A673 (cell line): ENCODE measurements at regions not wholly inside any gene's neighbourhood (a gene's known extent, or its start where the extent isn't known, plus 50 kb on each side); places are given as distances from the start of the nearest gene placed in this dataset.
A peak's percentile ranks its signal among the peaks of the same experiment; 100 is the strongest.

ENCODE experiments used
- BruUV-seq: library from RNA; stranded (reverse); fragments of 400-500 nt; replicated peaks from 2 replicates; lab custom pipeline; 2021; lab: Mats Ljungman, UMichigan
- CTCF ChIA-PET: fragments of 300-600 bp; sonication (Branson Sonifier 250); formaldehyde crosslinking; loops from one replicate; lab custom pipeline; 2022; ENCODE audit warnings: antibody characterized with exemption; lab: Charles Lee
- POLR2A ChIA-PET: fragments of 300-600 bp; sonication (Branson Sonifier 250); formaldehyde crosslinking; loops from one replicate; lab custom pipeline; 2022; ENCODE audit warnings: antibody characterized with exemption; ENCODE audit not compliant: low non-redundant PET; lab: Charles Lee
- DNase-seq: peaks from one replicate; pipeline ENCODE4 v3.0.0-alpha.2; 2015; ENCODE audit warnings: low spot score
- H3K27ac ChIP-seq: fragments of 200-600 bp; sonication (generic); 2 replicates; pipeline ENCODE4 v1.5.1; 2016; ENCODE audit warnings: mixed run types, low read depth, mild to moderate bottlenecking, mixed read lengths, antibody characterized with exemption, low read length; ENCODE audit not compliant: poor library complexity, severe bottlenecking
- H3K27me3 ChIP-seq: fragments of 200-600 bp; sonication (generic); replicated peaks from 2 replicates; pipeline ENCODE4 v1.6.1; 2017; ENCODE audit warnings: mixed run types, low read depth, mild to moderate bottlenecking, mixed read lengths, antibody characterized with exemption, low read length; ENCODE audit not compliant: insufficient read depth, poor library complexity
- H3K36me3 ChIP-seq: fragments of 200-600 bp; sonication (generic); 2 replicates; pipeline ENCODE4 v1.6.1; 2016; ENCODE audit warnings: mixed run types, mild to moderate bottlenecking, mixed read lengths, antibody characterized with exemption, low read length; ENCODE audit not compliant: insufficient read depth, poor library complexity, severe bottlenecking
- H3K4me1 ChIP-seq: fragments of 200-600 bp; sonication (generic); 2 replicates; pipeline ENCODE4 v1.6.1; 2017; ENCODE audit warnings: mixed run types, mild to moderate bottlenecking, mixed read lengths, antibody characterized with exemption, low read length; ENCODE audit not compliant: insufficient read depth, poor library complexity, severe bottlenecking
- H3K4me3 ChIP-seq: fragments of 200-600 bp; sonication (generic); 2 replicates; pipeline ENCODE4 v1.5.1; 2016; ENCODE audit warnings: low read depth, mixed run types, mild to moderate bottlenecking, mixed read lengths, low read length; ENCODE audit not compliant: poor library complexity, severe bottlenecking
- H3K9me3 ChIP-seq: fragments of 200-600 bp; sonication (generic); 2 replicates; pipeline ENCODE4 v1.6.1; 2016; ENCODE audit warnings: mixed run types, low read depth, mild to moderate bottlenecking, mixed read lengths, antibody characterized with exemption, low read length; ENCODE audit not compliant: poor library complexity, severe bottlenecking
- EZH2 ChIP-seq: fragments of 200-600 bp; sonication (generic); IDR thresholded peaks from 2 replicates; pipeline ENCODE4 v1.6.1; 2017; ENCODE audit warnings: borderline replicate concordance, low read depth, mild to moderate bottlenecking, mixed read lengths, antibody characterized with exemption, low read length; ENCODE audit not compliant: poor library complexity, severe bottlenecking
- intact Hi-C: fragments of 100-400 bp; cut with micrococcal nuclease; formaldehyde crosslinking; loops from one replicate; pipeline ENCODE4 v1.10.0; 2022; ENCODE audit not compliant: unreplicated experiment
- TF ChIP-seq, protein P1 (sequence below): fragments of 300-800, 200-600 bp; sonication (generic); conservative IDR thresholded peaks from 2 replicates; pipeline ENCODE4 v1.5.1; 2017; ENCODE audit warnings: low read depth, mild to moderate bottlenecking, antibody characterized with exemption, low read length, moderate library complexity, mixed read lengths

DNA sequence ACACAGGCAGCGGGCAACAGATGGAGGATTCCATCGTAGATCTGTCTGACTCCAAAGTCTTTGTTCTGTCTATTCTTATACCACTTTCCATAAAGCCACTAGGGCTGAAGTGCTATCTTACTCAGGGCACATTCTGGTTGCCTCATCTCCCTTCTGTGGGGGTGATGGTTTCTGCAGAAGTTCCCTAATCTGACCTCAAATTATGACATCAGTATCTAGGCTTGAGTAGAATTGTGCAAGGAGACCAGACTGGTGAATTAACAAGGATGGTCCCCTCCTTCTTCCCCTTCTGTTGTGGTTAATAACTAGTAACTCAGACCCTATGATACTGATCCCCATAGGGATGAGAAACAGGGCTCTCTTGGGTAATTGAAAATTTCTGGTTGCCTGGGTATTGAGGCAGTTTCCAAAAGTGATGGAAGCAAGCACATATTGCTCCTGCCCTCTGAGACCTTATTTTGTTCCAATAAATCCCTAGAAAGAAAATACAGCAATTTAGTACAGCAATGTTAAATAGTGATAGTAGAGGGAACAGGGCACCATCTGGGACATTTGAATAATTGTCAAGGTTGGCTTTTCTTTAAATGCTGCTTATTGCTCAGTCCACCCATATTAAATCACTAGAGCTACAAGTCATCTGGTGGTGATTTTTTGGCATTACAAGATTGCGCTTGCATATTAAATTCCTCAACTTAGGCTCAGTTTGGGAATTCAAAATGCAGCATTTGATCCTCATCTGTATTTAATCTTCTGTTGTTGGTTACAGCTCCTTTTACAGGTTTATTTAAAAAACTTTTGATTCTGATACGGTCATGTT lies 57.3 kb upstream of the AP1S2 start:
- intact Hi-C loops, result no loop called here
- Histone ChIP-seq H3K4me3 (no peak overlapping the region), H3K4me1 (peaks cover 4% of the 10 kb centered on the region), H3K36me3 (no peaks in the 10 kb centered on the region), H3K27me3 (peaks cover 12% of the 10 kb centered on the region), H3K27ac (no peak overlapping the region), H3K9me3 (no peaks in the 10 kb centered on the region)
- DNase-seq, result no peak
- ChIA-PET CTCF (no interaction called here), POLR2A (no interaction called here)
- no TSS peak for BruUV-seq
- no peak for TF ChIP-seq EZH2
- TF ChIP-seq, protein P1, sequence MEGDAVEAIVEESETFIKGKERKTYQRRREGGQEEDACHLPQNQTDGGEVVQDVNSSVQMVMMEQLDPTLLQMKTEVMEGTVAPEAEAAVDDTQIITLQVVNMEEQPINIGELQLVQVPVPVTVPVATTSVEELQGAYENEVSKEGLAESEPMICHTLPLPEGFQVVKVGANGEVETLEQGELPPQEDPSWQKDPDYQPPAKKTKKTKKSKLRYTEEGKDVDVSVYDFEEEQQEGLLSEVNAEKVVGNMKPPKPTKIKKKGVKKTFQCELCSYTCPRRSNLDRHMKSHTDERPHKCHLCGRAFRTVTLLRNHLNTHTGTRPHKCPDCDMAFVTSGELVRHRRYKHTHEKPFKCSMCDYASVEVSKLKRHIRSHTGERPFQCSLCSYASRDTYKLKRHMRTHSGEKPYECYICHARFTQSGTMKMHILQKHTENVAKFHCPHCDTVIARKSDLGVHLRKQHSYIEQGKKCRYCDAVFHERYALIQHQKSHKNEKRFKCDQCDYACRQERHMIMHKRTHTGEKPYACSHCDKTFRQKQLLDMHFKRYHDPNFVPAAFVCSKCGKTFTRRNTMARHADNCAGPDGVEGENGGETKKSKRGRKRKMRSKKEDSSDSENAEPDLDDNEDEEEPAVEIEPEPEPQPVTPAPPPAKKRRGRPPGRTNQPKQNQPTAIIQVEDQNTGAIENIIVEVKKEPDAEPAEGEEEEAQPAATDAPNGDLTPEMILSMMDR, result no peak

DNA sequence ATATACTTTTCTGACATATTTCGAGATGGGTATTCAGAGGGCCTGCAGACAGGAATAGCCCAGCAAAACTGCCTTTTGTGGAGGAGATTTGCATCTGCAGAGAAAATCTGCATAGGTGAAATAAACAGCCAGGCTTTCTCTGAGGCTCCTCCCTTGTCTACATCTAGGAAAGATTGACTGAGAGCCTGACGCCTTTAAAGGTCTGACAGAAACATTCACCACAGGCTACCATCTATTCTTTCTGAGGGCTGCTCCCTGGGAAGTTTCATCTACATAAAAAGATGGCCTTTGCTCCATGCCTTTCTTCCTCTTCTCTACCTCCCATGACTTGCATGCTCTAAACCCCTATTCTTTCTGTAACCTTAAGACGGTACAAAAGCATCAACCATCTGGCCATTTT lies 55.0 kb upstream of the AP1S2 start:
- BruUV-seq, result no TSS peak
- Histone ChIP-seq H3K9me3 (no peaks in the 10 kb centered on the region), H3K36me3 (no peaks in the 10 kb centered on the region), H3K4me3 (no peak overlapping the region), H3K27me3 (peaks cover 11% of the 10 kb centered on the region), H3K27ac (no peak overlapping the region), H3K4me1 (peaks cover 4% of the 10 kb centered on the region)
- intact Hi-C loops, result no loop called here
- POLR2A ChIA-PET, result no interaction called here
- CTCF ChIA-PET, result no interaction called here
- no peak for DNase-seq
- TF ChIP-seq, protein P1, result no peak
- TF ChIP-seq EZH2, result no peak

DNA sequence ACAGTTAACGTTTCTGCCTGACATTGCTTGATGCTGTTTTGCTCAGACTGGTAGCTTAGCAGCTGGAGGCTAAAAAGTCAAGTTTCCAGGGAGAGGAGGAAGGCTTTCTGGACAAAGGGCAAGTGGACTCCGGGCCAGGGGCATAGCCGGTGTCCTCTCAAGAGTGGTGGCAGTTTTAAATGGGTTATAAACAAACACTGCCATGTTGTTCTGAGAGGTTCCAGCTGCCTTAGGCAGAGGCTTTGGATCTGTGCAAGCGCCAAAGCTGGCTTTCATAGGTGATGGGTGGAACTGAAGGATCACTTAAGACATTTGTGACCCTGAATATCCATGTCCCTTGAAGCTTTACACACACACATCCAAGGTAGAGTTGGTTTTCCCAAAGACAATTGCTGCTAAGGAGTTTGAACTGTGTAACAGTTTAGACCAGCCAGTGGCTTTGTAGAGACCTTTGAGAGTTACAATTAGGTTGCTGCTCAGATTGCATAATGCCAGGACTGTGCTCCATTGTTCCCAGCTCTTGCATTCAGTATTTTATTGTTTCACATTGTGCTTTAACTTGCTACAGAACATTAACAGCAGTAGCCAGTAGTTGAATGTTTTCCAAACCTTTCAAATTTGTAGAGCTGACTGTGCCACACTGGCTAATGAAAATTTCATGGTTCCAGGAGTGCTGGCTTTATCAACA lies 54.1 kb upstream of the AP1S2 start:
- Histone ChIP-seq H3K27me3 (peaks cover 11% of the 10 kb centered on the region), H3K36me3 (no peaks in the 10 kb centered on the region), H3K27ac (no peak overlapping the region), H3K9me3 (no peaks in the 10 kb centered on the region), H3K4me1 (peaks cover 4% of the 10 kb centered on the region), H3K4me3 (no peak overlapping the region)
- intact Hi-C loops, result no loop called here
- no TSS peak for BruUV-seq
- ChIA-PET CTCF (no interaction called here), POLR2A (no interaction called here)
- DNase-seq, result peak; percentile 40
- TF ChIP-seq, protein P1, result no peak
- TF ChIP-seq EZH2, result no peak
